ENCODE measurements at regions not wholly inside any gene's neighbourhood (a gene's known extent, or its start where the extent isn't known, plus 50 kb on each side); places are given as distances from the start of the nearest gene placed in this dataset.

DNA sequence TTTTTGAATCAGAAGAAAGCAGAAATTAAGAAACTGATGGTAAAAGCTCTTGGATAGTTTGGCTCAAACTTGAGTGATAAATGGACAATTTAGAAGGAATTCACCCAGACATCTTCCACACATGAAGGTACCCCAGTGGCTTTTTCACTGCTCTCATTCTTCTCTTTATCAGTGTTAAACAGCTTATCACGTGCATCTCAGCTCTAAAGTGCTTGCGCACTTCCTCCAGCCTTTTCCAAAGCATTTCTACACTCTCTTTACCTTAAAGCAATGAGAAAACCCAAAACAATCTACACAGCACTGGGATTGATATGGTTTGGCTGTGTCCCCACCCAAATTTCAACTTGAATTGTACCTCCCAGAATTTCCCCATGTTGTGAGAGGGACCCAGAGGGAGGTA lies 509.1 kb upstream of the FAT1 start:
- DNase-seq (ENCODE audit: low read depth in 2 of 2): no peak

DNA sequence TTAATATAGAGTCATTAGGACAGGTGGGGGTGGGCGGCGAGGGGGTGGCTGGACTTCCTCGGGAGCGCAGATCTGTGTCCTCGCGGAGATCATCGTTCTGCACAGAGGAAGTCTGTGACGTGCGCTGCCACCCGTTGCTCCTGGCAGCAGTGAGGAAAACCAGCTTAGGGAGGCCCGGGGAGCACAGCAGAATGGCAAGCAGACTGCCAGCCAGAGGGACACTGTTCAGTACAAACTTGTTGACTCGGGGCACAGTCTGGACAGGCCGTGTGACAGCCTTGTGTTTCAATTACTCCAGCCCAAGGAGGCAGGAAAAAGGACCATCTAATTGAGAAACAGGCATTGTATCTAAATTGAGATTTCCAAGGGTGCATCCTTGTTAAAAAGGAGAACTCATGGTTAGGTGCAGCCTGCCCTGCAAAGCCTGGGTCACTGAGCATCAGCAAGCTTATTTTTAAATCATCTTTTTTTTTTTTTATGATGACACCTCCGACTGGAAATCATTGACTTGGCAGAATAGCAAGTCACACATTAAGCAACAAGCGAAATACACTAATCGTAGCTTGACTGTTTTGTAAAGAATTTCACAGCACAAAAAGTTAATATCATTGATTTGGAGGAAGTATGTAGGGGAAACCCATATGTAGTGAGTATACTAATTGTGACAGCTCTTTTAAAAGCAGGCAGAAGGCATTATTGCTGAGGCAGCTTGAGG lies 512.0 kb upstream of the FAT1 start:
- no peak for DNase-seq (ENCODE audit: low read depth in 2 of 2)

- no peak for DNase-seq (ENCODE audit: low read depth in 2 of 2)
Observed at GRCh38 chr4:187236209-187236890, 512.7 kb upstream of the FAT1 start.

- no peak for DNase-seq (ENCODE audit: low read depth in 2 of 2)
Observed at GRCh38 chr4:187238646-187239045, 515.0 kb upstream of the FAT1 start.

DNA sequence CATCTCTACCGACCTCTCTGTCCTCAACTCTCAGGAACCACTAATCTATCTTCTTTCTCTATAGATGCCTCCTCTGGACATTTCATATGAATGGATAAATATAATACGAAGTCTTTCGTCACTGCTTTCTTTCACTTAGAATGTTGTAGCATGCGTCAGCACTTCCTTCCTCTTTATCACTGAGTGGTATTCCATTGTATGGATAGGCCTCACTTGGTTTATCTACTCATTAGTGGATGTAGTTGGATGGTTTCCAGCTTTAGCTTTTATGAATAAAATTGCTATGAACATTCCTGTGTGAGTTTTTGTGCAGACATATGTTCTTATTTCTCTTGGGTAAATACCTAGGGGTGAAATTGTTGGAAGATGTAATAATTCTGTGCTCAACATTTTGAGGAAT lies 528.2 kb upstream of the FAT1 start:
- DNase-seq (ENCODE audit: low read depth in 2 of 2): no peak

DNA sequence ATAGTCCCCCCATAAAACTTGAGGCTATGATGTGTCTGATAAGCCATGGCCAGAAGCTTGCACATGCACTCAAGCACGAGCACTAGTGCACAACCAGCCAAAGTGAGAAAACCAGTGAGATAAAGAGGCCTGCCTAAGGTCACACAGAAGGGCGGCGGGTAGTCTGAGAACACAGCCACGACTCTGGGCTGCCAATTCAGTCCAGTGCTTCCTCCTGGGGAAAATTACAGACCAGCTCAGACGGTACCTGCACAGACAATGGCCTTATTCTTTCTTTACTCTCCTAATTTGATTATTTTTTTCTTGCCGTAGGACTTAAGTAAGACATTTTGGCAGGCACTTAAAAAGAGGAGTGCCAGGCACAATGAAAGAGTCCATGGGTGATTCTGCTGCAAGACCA lies 533.2 kb upstream of the FAT1 start:
- DNase-seq (ENCODE audit: low read depth in 2 of 2): no peak

GRCh38 chr4:187258651-187259401 lies 535.2 kb upstream of the FAT1 start:
- no peak for DNase-seq (ENCODE audit: low read depth in 2 of 2)

- DNase-seq (ENCODE audit: low read depth in 2 of 2): no peak
Observed at GRCh38 chr4:187268940-187269339, 545.3 kb upstream of the FAT1 start.

- DNase-seq (ENCODE audit: low read depth in 2 of 2): no peak
Observed at GRCh38 chr4:187270154-187270553, 546.5 kb upstream of the FAT1 start.

DNA sequence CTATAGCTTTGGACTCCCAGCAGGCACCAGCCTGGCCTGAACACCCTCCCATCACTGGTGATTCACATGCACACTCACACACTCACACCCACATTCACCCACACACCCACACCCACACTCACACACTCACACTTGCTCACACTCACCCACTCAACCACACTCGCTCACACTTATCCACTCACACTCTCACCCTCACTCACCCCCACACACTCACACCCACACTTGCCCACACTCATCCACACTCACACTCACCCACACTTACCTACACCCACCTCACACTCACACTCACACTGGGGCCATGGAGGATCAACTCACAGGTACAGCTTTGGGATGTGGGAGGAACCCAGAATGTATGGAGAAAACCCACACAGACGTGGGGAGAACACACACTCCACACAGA lies 548.2 kb upstream of the FAT1 start:
- no peak for DNase-seq (ENCODE audit: low read depth in 2 of 2)

DNA sequence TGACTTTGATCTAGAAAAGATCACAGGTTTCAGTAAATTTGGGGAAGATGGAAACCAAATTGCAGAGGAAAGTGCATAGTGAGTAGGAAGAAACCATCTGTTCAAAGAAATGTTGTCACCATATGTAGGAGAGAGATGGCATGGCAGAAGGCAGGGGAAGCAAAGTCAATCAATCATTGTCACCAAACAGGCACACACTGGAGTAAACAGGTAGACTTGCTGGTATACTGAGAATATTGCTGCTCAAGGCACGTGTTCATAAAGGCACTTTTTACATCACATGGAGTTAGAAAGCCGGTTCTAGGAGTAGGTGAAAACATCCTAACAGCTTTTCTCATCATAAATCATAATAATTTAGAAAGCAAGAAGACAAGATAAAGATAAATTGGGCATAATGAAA lies 550.5 kb upstream of the FAT1 start:
- no peak for DNase-seq (ENCODE audit: low read depth in 2 of 2)

GRCh38 chr4:187276736-187277408 lies 553.2 kb upstream of the FAT1 start:
- DNase-seq (ENCODE audit: low read depth in 2 of 2): no peak

- DNase-seq (ENCODE audit: low read depth in 2 of 2): no peak
Observed at GRCh38 chr4:187283201-187283955, 559.7 kb upstream of the FAT1 start.

- no peak for DNase-seq (ENCODE audit: low read depth in 2 of 2)
Observed at GRCh38 chr4:187286525-187286924, 562.9 kb upstream of the FAT1 start.

GRCh38 chr4:187289371-187289770 lies 565.7 kb upstream of the FAT1 start:
- no peak for DNase-seq (ENCODE audit: low read depth in 2 of 2)

- DNase-seq (ENCODE audit: low read depth in 2 of 2): no peak
Observed at GRCh38 chr4:187294861-187295260, 571.2 kb upstream of the FAT1 start.

- DNase-seq (ENCODE audit: low read depth in 2 of 2): no peak
Observed at GRCh38 chr4:187301923-187302322, 578.3 kb upstream of the FAT1 start.

DNA sequence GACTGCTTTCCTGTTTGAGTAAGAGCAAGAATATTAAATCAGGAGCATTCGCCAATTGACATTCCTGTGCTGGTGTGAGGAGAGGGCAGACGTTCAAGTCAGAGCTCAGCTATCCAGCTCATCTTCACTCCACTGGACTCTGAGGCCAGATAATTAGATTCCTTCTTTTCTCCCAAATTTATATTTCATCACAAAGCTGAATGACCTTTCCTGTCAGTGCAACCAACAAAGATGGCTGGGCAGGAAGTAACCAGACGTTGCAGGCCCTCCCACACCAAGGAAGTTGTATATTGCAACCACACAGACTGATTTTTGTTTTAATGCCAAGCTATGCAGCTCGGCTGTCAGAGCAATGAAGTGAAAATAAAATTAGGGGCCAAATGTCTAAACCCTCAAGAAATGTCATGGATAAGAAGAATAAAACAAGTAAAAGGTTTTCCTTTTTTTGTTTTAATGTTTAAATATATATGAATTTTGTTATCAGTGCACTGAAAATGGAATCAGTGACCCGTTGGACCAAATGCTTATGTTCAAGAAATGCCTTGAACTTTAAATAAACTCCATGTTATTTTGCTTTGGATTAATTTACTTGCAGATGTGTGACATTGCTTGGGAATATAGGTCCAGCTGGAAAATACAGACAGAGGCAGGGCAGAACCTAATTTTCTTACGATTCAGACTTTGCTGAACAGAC lies 578.9 kb upstream of the FAT1 start:
- no peak for DNase-seq (ENCODE audit: low read depth in 2 of 2)

GRCh38 chr4:187304133-187304532 lies 580.5 kb upstream of the FAT1 start:
- no peak for DNase-seq (ENCODE audit: low read depth in 2 of 2)

- no peak for DNase-seq (ENCODE audit: low read depth in 2 of 2)
Observed at GRCh38 chr4:187307131-187307530, 583.5 kb upstream of the FAT1 start.

DNA sequence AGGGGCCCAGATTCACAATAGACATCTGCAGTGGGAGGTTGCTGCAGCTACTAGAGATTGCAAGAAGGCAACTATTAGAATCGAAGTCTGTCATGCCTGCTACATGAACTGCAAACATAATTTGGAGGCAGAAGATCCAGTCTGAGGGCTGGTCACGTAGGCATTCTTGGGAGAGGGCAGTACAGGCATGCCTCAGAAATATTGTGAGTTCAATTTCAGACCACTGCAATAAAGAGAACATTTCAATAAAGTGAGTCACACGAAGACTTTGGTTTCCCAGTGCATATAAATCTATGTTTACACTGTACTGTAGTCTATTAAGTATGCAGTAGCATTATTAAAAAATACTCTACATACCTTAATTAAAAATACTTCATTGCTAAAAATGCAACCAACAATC lies 585.8 kb upstream of the FAT1 start:
- no peak for DNase-seq (ENCODE audit: low read depth in 2 of 2)
